Right atrium auricular region (tissue), 2 donors: ENCODE measurements at regions not wholly inside any gene's neighbourhood (a gene's known extent, or its start where the extent isn't known, plus 50 kb on each side); places are given as distances from the start of the nearest gene placed in this dataset.

Experiments
- DNase-seq: peaks from one replicate; pipeline ENCODE4 v3.0.0-alpha.2; 2019; ENCODE audit warnings: low spot score
- H3K27ac ChIP-seq, 2 donors: fragments of 200-600 bp; sonication (generic); 1 replicate in 1 of 2; 2 replicates in 1 of 2; pipeline ENCODE4 v1.5.1; 2016 to 2019
- H3K27me3 ChIP-seq, 2 donors: fragments of 200-600 bp; sonication (generic); one replicate each; pipeline versions ENCODE4 v1.5.1 to v1.6.0; 2017 to 2019
- H3K36me3 ChIP-seq: fragments of 200-600 bp; sonication (generic); one replicate; pipeline ENCODE4 v1.5.1; 2016
- H3K4me1 ChIP-seq, 2 donors: fragments of 200-600 bp; sonication (generic); one replicate each; pipeline versions ENCODE4 v1.5.1 to v1.6.0; 2017 to 2019
- H3K4me3 ChIP-seq, 2 donors: fragments of 200-600 bp; sonication (generic); 1 replicate in 1 of 2; 2 replicates in 1 of 2; pipeline ENCODE4 v1.5.1; 2017 to 2019; ENCODE audit warnings: mild to moderate bottlenecking in 1 of 2, moderate library complexity in 1 of 2
- H3K9me3 ChIP-seq, 2 donors: fragments of 200-600 bp; sonication (generic); one replicate each; pipeline ENCODE4 v1.5.1; 2019
- TF ChIP-seq, protein P1 (sequence below), 2 donors: fragments of 200-600 bp; sonication (generic); IDR thresholded peaks; one replicate each; pipeline ENCODE4 v1.5.1; 2019; ENCODE audit warnings: antibody characterized with exemption in 2 of 2

DNA sequence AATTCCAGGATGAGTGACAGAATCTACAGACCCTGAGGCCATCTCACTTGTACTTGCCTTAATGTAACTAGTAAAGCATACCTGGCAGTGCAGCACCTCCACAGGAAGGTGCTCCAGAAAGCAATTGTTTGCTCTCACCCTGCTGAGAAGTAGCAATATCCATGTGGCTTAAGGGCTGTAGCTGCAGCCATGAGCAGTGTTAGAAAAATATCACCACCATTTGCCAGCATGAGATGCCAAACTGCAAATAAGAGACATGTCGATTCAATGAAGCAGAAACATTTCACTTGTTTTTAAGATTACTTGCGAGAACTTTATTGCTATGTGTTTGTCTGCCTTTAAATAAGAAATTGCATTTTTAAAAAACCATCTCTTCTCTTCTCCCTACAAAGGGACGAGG, 151.5 kb downstream of the PRL start:
- H3K4me3 ChIP-seq, result no peak overlapping the region
- no peaks in the 10 kb centered on the region for H3K27me3 ChIP-seq
- DNase-seq, result no peak
- H3K9me3 ChIP-seq, result no peaks in the 10 kb centered on the region
- no peak overlapping the region for H3K27ac ChIP-seq
- H3K36me3 ChIP-seq, result no peaks in the 10 kb centered on the region
- TF ChIP-seq, protein P1, sequence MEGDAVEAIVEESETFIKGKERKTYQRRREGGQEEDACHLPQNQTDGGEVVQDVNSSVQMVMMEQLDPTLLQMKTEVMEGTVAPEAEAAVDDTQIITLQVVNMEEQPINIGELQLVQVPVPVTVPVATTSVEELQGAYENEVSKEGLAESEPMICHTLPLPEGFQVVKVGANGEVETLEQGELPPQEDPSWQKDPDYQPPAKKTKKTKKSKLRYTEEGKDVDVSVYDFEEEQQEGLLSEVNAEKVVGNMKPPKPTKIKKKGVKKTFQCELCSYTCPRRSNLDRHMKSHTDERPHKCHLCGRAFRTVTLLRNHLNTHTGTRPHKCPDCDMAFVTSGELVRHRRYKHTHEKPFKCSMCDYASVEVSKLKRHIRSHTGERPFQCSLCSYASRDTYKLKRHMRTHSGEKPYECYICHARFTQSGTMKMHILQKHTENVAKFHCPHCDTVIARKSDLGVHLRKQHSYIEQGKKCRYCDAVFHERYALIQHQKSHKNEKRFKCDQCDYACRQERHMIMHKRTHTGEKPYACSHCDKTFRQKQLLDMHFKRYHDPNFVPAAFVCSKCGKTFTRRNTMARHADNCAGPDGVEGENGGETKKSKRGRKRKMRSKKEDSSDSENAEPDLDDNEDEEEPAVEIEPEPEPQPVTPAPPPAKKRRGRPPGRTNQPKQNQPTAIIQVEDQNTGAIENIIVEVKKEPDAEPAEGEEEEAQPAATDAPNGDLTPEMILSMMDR (IDR thresholded peaks at IDR 0.05), result no peak
- H3K4me1 ChIP-seq, result peaks cover 0 to 62% of the 10 kb centered on the region in 2 donors

DNA sequence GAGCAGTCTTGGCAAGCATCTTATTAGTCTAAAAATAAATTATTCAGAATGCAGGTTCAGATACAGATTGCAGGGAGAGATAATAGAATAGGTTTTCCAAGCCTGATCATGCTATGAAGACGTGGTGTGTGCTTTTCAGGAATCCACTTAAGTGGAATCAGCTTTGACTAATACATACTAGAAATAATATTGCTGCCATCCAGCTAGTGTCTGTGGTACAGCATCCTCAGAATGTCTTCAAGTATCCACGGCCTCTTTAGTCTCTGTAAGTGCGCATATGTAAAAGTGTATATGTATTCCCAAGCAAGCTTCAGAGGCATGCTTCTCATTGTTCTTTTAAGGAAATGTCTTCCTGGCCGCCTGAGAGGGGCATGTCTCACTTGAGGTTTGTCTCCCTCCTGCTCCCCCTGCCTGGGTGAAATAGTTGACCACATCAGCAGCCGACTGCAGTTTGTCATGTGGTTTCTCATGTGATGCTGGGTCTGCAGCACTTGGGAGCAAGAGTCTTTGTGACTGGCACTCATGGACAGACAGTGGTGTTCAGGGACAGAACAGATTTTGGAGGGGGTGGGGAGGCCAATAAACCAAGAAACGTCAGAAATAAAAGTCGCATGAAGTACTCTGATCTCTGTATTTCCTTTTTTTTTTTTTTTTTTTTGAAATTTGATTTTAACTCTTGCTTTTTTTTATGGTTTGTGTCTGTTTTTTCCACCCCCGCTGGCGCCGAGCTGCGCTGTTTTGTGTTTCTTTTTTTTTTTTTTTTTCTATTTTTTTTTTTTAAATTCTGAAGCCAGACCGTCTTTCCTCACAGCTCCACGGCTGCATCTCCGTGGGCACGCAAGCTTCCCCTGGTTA, 150.8 kb downstream of the PRL start:
- TF ChIP-seq, protein P1 (IDR thresholded peaks at IDR 0.05), result peak in 1 of 2 donors; percentile 59
- H3K27me3 ChIP-seq, result no peaks in the 10 kb centered on the region
- H3K4me3 ChIP-seq, result peak overlapping the region in 1 of 2 donors; percentile 43
- no peak overlapping the region for H3K27ac ChIP-seq
- H3K9me3 ChIP-seq, result no peaks in the 10 kb centered on the region
- no peak for DNase-seq
- H3K36me3 ChIP-seq, result no peaks in the 10 kb centered on the region
- H3K4me1 ChIP-seq, result peaks cover 0 to 59% of the 10 kb centered on the region in 2 donors

DNA sequence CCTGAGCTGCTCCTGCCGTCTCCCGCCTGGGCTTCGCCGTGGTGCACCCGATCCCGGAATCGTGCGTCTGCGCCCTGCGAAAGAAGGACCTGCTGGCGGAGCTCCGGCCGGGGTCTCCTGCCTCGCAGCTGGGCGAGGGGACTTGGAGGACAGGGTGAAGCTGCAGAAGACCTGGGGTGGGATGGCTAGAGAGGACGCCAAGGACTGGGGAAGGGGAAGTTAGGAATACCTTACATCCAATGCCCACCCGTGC, 150.2 kb downstream of the PRL start:
- Histone ChIP-seq H3K4me3 (peak overlapping the region in 1 of 2 donors; percentile 43), H3K9me3 (no peaks in the 10 kb centered on the region), H3K36me3 (no peaks in the 10 kb centered on the region), H3K4me1 (peaks cover 0 to 53% of the 10 kb centered on the region in 2 donors), H3K27me3 (no peaks in the 10 kb centered on the region), H3K27ac (no peak overlapping the region)
- TF ChIP-seq, protein P1 (IDR thresholded peaks at IDR 0.05), result no peak
- DNase-seq, result no peak

DNA sequence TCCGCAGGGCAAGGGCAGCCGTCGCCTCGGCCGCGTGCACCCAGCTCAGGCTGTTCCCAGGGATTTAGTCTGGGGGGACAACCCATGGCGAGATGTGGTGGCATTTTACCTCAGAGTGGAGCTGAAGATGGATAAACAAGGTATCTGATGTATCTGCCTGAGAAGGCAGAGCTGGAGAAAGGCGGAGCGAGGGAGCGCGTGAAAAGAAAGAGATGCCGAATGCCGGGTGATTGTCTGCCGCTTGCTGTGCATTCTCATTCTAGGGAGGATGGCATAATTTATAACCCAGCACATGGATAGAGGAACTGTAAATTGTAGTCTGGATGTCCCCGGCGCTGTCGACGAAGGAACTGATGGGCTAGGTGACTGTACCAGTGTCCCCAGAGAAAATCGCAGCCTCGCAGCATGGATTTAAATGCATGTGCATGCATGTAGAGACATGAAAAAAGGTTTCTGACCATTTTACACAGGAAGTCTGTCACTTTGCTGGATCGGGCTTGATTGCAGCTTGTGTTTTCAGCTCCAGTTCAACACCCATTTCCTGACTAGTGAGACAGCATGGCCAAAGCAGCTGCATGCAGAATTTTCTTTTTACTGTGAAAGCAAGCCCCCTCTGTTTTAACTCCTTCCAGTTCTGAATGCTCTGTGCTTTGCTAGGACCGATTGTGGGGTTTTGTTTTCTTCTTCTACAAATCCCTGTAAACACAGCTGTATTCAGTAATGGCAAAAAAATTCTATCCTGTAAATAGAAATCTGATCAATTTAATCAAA, 149.7 kb downstream of the PRL start:
- no peak for DNase-seq
- peak overlapping the region in 1 of 2 donors; percentile 43 for H3K4me3 ChIP-seq
- H3K27me3 ChIP-seq, result no peaks in the 10 kb centered on the region
- no peaks in the 10 kb centered on the region for H3K36me3 ChIP-seq
- TF ChIP-seq, protein P1 (IDR thresholded peaks at IDR 0.05), result no peak
- no peak overlapping the region for H3K27ac ChIP-seq
- no peaks in the 10 kb centered on the region for H3K9me3 ChIP-seq
- H3K4me1 ChIP-seq, result peaks cover 0 to 52% of the 10 kb centered on the region in 2 donors

DNA sequence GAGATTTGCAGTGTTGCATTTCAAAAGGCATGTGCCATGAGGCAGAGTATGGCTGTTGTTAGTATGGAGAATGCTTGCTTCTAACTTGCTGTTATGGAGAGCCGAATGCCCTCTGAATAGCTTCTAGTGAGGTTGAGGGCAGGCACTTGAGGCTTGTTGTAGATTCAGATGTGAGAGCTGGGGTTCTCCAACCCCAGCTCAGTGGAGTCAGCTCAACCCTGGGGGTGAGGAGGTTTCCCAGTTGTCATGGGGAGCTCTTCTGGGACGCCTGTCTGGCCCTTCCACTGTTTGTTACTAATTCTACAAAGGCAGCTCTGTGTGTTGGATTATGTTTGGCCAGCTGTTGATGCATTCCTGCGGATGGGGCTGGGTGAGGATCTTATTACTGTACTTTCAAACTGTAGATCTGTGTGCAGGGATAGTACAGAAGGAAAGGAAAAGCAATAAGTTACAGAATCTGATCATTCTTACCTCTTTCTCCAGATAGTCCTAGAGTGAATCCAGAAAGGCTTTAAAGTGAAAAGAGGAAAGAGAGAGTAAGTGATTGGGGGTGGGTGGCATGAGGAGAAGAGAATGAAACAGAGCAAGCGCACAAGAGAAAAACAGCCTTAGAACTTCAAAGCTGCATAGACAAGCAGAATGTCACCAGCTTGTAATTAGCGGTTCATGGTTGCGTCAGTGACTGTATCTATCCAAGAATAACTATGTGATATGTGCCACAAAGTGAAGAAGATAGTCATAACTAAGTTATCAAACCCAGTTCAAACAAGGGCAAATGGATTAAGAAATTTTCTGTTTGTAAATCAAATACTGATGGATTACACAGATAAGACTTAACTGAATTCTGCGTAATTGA, 148.7 kb downstream of the PRL start:
- no peaks in the 10 kb centered on the region for H3K9me3 ChIP-seq
- no peak overlapping the region for H3K4me3 ChIP-seq
- DNase-seq, result no peak
- H3K27me3 ChIP-seq, result no peaks in the 10 kb centered on the region
- TF ChIP-seq, protein P1 (IDR thresholded peaks at IDR 0.05), result no peak
- H3K36me3 ChIP-seq, result no peaks in the 10 kb centered on the region
- no peak overlapping the region for H3K27ac ChIP-seq
- peaks cover 0 to 52% of the 10 kb centered on the region in 2 donors for H3K4me1 ChIP-seq
